GM21360 (cell line): ENCODE measurements at regions not wholly inside any gene's neighbourhood (a gene's known extent, or its start where the extent isn't known, plus 50 kb on each side); places are given as distances from the start of the nearest gene placed in this dataset.

ENCODE experiments used
- ATAC-seq: cut with Tn5 transposase; IDR thresholded peaks from one replicate; pipeline ENCODE4 v1.9.1; 2021; ENCODE audit warnings: mild to moderate bottlenecking, moderate library complexity; ENCODE audit not compliant: unreplicated experiment

DNA sequence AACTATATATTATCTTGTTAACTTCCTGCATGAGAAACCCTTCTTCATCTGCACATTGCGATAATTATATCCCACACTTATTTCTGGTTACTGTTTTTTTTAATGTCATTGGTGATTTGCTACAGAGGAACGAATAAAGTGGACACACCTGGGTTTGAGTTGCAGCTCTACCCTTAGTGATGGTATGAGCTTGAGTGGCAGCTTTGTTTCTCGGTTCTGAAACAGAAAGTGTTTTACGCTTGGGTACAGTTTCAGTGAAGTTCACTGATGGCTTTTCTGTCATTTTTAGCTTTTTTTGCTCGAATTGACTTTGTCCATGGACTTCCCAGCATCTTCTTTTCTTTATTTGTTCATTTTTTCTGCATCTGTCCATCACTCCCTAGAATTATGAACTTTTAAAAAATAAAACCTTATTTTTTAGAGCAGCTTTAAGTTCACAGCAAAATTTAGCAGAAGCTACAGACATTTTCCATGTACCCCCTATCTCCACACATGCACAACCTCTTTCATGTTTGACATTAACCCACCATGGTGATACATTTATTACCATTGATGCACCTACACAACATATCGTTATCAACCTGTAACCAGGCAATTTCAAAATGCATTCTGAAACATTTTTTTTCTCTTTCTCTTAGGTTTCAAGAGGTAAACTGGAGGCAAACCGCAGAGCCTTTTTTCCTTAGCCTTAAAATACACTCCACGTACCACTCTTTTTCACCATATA lies 1041.6 kb upstream of the PRKX start:
- ATAC-seq = peak; percentile 87

DNA sequence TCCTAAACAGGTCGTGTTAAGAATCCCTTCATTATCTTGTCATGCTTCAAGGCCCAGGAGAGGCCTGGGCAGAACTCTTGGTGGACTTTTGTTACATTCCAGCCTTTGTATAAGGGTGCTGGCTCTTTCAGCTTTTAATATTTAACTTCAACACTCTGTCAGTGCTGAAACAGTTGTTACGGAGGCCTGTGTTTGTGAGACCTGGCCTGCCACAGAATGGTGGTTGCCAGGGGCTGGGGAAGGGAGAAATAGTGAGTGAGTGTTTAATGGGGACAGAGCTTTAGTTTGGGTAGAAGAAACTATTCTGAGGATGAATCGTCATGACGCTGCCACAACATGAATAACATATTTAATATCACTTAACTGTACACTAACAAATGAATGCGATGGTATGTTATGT lies 1027.6 kb upstream of the PRKX start:
- ATAC-seq = no peak

DNA sequence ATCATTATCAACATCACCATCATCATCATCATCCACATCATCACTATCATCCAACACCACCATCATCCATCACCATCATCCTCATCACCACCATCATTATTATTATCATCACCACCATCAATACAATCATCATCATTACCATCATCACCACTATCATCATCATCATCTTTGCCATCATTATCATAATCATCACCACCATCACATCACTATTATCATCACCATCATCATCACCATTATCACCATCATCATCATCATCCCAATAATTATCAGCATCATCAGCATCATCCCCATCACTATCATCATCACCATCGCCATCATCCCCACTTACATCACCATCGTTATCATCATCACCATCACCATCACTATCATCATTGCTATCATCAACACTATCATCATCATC lies 1021.9 kb upstream of the PRKX start:
- ATAC-seq = no peak

DNA sequence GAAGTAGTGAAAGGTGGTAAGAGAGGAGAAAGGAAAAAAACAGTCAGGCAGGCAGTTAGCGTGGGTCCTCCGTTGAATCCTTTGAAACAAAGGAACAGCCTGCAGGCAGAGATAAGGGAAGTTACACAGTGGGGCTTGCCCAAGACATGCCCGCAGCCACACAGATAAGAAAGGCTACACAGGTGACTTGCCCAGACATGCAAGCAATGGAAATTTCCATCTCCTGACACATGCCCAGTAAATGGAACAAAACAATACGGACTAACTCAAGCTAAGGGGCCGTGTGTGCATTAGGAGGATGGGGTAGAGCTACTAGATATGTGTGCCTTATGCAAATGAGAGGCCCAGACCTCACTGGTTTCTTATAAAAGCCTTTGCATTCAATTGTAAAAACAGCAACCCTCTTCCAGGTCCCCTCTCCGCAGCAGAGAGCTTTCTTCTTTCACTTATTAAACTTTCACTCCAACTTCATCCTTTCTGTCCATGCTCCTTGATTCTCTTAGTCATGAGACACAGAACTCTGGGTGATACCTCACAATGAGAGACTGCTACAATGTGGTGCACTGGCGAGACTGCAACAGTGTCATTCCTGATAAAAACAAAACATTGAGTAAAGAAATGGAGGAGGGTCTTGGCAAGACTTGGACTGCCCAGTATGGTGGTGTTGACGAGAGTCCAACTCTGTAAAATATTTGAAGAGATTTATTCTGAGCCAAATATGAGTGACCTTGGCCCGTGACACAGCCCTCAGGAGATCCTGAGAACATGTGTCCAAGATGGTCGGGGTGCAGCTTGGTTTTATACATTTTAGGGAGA lies 997.4 kb upstream of the PRKX start:
- peak; percentile 58 for ATAC-seq

DNA sequence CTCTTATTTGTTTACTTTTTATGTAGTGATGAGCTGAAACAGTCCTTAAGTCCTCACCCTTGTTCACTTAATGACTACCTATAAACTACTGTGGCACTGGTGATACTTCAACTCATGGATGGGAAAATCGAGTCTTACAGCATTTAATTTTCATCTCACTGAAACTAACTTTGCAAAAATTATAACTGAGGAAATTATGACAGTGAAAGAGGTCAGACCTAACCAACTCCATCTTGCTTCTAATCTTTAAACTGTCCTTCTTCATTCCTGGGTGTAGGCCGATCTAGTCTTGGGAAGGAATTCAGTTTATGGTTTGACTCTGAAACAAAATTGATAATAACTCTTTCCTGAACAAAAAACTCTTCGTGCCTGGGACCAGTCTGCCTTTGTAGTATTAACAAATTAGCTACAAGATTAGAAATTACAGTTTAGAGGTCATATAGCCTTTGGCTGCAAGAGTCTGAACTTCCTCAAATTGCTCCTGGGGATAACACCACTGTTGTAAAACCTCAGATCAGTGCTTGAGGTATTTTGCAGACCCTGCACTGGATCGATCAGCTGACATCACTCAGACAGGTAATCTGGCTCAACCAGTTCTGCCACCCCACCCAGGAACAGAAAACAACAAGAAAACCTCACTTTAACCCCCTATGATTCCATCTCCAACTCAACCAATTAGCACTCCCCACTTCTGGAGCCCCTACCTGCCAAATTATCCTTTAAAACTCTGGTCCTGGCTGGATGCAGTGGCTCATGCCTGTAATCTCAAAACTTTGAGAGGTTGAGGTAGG lies 995.7 kb upstream of the PRKX start:
- ATAC-seq = no peak

DNA sequence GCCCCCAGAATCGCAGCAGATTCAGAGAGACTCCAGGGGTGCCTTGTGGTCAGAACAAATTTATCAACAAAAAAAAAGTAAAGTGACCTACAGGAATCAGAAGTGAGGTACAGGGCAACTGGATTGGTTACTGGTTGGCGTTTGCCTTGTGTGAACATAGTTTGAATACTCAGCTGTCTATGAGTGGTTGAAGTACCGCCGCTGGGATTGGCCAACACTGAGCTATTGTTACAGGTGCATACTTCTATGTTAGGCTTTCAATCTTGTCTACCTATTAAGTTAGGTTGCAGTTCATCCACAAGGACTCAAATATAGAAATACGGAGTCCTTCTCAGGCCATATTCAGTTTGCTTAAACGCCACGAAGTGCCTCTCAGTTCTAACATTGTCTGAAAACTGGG lies 993.5 kb upstream of the PRKX start:
- no peak for ATAC-seq

DNA sequence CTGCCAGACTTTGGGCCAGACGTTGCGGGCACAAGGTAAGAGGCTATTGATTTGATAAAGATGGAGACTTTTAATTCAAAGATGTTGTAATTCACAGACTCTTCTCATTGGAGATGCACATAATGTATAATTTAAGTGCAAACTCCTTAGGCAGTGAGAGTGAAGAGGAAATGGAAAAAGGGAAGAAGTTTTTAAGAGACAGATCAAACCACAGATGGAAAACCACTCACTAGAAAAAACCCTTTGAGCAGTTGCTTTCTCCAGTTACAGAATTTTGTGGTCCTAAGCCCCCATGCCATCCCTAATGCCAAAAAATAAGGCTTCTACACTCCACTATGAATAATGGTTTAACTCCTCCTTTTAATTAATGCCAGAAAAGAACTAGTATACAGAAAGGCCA lies 977.1 kb upstream of the PRKX start:
- ATAC-seq = no peak

DNA sequence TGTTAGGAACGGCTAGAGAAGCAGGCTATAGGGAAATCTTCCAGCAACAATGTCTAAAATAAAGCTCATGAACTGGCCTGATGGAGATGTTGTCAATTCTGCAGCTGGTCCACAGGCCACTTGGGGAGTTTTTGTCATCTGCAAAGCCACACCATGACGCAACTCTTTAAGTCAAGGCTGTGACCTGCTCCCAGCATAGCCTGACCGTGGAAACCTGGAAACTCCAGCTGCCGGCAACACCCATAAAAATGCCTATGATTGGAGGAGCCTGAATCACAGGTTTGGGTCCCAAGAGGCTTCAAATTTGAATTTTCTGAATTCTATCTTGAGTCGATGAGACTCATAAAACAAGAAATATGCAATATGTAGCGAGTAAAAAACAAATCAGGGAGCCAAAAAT lies 969.2 kb upstream of the PRKX start:
- ATAC-seq = no peak

DNA sequence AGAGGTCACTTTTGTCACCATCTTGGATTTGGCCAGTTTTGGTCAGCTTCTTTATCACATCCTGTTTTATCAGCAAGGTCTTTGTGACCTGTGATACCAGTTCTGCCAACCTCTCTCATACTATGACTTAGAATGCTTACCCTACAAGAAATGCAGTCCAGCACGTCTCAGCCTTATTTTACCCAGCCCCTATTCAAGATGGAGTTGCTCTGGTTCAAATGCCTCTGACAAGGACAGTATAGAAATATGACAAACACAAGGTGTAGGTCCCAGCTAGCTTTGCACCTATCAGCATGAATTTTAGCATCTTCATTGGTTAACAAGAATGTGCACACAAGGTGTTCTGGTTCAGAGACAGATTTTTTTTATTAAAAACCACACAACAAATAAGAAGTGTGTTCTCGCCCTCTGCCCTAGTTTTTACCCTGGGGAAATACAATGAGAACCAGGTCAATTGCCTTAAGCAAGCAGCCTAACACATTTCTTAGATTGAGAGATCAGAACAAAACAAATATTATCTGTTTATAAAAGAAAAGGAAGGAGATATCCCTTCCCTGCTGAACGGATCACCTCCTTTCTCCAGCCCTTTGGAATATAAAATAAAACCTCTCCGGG lies 962.3 kb upstream of the PRKX start:
- ATAC-seq = no peak

DNA sequence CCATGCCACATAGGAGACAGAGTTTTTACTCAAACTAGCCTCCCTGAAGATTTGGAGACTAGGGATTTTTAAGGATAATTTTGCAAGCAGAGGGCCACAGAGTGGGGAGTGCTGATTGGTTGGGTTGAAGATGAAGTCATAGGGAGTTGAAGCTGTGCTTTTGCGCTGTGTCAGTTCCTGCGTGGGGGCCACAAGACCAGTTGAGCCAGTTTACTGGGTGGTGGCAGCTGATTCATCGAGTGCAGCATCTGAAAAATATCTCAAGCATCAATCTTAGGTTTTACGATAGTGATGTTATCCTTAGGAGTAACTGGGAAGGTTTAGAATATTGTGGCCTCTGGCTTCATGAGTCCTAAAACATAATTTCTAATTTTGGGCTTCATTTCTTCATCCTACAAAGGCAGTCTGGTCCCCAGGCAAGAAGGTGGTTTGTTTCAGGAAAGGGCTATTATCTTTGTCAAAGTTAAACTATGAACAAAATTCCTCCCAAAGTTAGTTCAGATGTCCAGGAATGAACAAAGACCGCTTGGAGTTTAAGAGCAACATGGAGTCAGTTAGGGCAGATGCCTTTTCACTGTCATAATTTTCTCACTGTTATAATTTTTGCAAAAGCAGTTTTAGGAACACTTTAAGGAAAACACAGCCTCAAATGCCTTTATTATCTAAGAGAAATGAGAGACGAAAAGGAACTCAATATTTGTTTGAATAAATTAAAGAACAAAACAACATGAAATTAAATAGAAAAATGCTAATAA lies 960.8 kb upstream of the PRKX start:
- ATAC-seq = no peak

DNA sequence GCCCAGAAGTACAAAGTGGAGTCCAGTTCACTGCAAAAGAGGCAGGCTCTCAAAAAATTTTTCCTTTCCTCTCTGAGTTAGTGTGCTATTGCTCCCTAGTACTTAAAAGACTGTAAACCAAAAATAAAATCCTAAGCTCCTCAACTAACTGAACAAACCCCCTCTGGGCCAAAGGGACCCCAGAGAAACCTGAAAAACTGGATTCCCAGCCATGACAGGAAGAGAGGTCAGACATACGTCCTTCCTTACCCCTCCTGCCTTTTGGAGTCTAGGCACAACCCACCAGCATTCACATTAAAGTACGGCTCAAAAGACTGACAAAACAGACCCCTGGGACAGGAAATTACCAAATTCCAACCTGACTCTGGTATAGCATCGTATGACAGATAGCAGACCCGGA lies 957.9 kb upstream of the PRKX start:
- ATAC-seq = no peak

DNA sequence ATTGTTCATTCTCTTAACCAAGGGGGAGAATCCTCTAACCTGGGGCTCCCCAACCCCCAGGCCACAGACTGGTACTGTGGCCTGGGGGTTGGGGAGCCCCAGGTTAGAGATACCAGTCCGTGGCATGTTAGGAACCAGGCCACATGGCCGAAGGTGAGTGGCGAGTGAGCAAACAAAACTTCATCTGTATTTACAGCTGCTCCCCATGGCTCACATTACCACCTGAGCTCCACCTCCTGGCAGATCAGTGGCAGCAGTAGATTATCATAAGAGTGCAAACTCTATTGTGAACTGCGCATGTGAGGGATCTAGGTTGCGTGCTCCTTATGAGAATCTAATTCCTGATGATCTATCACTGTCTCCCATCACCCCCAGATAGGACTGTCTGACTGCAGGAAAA lies 957.2 kb upstream of the PRKX start:
- ATAC-seq = no peak

DNA sequence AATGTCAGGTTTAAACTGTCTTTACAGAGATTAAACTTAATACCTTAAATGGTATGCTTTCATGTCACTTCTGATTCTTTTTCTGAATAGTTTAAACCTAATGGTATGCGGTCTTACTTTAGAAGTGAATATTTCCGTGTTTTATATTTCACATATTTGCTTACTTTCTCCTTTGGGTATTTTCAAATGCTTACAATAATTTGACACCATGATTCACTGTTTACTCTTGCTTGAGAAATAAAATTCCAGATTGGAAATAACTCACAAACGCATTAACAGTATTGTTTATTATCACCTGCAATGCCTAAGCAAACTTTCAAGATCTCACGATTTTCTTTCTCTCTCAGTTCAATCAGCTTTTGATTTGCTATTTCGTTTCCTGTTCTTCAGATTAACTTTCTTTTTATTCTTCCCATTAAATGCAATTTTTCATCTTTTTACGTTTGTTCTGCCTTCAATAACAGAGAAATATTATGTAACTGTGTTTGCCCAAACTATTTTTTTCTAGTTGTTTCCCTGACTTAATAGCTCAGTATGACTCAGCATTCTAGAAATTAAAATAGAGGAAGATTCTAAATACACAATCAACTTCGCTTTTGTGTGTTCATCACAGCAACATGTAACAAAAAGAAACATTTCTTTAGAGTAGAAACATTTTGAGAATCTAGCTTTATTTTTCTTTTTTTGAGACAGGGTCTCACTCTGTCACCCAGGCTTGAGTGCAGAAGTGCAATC lies 955.5 kb upstream of the PRKX start:
- no peak for ATAC-seq

DNA sequence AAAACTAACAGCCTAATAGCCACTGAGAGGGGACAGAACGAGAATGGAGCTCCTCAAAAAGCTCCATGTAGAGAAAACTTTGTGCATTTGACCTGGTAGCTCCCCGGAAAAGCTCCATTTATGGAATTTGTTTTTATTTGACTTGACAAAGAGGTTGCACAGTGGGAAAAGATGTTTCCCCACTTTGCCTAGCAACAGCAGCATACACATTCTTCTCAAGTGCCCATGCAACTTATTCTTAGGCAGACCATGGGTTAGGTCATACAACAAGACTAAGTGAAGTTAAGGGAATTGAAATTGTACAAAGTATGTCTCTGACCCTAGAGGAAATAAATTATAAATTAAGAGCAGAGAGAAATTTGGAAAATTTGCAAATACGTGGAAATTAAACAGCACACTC lies 949.6 kb upstream of the PRKX start:
- no peak for ATAC-seq

DNA sequence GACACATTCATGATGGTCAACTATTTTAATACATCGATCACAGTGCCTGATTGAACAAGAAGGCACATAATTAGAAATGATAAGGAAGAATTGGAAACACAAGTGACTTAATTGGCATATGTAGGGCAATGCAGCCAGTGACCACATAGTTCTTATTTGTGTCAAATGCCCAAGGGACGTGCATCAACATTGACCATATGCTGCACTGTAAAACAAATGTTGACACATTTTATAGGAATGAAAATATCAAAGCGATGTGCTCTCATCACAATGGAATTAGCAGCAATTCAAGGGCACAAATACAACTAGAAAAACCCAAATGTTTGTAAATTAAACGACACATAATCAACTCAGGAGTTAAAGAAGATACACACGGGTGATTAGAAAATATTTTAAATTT lies 948.3 kb upstream of the PRKX start:
- ATAC-seq = no peak

DNA sequence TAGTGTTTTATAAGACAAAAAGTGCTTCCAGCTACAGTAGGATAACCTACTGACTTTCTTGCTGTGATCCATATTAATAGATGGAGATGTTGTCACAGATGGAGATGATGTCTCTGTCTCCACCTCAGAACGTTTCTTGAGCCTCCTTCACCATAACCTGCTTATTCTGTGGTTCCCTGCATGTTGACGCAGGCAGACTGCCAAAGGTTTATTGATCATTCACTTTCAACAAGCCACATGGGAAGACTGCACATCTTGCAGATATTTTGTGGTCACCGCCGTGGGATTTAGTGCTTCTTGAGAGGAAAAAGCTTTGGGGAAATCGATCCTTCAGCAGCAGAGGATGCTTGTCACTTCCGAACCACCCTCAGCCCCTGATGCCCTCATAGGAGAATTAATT lies 943.0 kb upstream of the PRKX start:
- ATAC-seq = no peak

DNA sequence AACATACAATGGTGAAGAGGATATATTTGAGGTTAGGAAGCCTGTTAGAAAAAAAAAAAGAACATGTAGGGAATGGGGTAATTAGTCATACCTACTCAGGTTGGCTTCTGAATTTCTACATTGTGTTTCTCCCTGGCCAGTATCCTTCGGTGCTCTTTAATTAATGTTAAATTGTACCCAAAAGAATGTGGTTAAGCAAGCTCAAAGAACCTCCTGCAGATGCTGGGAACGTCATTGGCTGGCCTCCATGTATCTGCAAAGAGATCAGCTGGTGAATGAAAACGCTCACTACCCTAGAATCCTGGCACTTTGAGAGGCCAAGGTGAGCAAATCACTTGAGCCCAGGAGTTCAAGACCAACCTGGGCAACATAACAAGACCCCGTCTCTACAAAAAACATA lies 942.3 kb upstream of the PRKX start:
- no peak for ATAC-seq

DNA sequence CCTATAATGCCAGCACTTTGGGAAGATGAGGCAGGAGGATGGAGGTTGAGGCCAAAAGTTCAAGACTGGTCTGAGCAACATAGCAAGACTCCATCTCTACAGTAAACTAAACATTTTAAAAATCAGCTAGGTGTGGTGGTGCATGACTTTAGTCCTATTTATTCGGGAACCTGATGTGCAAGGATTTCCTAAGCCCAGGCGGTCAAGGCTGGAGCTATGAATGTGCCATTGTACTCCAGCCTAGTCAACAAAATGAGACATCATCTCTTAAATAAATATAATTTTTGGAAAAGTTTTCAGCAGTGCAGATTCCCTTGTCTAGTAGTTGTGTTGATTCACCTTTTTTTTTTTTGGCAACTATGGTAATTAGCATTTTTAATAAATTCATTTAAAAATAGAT lies 928.7 kb upstream of the PRKX start:
- ATAC-seq = no peak

DNA sequence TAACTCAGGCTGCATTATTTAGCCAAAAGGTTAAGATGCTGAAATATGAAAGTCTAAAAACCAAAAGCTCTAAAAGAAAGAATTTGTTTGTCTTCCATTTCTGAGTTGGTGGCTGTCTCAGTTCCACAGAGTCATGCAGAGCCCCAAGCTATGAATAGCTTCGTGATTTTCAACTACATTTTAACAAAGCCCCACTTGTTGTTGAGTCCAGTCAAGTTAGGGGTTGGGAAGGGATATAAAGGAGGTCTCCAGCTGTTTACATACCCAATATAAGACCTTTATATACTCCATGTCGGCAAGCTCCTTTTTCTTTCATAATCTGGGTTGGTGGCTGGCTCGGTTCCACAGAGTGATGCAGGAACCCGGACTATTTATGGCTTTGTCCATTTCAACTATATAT lies 924.6 kb upstream of the PRKX start:
- ATAC-seq = no peak

DNA sequence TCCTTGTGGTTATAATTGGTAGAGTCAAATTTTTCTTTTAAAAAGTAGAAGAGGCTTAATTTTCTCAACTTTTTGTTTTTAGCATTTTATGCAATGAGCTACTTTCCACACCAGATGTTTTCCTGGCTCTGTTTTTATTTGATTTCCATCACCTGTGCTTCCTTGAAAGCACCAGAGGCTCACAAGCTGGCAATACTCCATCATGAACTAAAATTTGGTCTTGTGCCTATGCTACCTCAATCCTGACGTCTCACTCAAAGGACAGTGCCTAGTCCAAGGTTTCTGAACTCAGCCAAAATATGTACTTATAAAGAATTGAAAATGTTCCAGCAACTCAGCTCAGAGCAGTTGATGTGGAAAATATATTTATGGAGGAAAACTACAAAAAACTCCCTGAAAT lies 914.0 kb upstream of the PRKX start:
- no peak for ATAC-seq
